ENCODE measurements at regions not wholly inside any gene's neighbourhood (a gene's known extent, or its start where the extent isn't known, plus 50 kb on each side); places are given as distances from the start of the nearest gene placed in this dataset.

GRCh38 chr10:2476812-2477553 is 590.4 kb upstream of the PFKP start:
- Histone ChIP-seq H2AK5ac (ENCODE audit: low read depth, low read length) (no peak overlapping the region), H2BK120ac (ENCODE audit: low read depth, low read length) (no peak overlapping the region), H3K4ac (ENCODE audit: low read depth, low read length) (no peak overlapping the region), H2BK5ac (ENCODE audit: low read depth, low read length, poor library complexity, severe bottlenecking) (no peak overlapping the region), H4K5ac (ENCODE audit: low read depth, low read length) (no peak overlapping the region), H3K56ac (ENCODE audit: extremely low read depth, insufficient read depth, low read length) (no peak overlapping the region), H3K18ac (ENCODE audit: low read depth, low read length) (no peak overlapping the region), H2BK20ac (ENCODE audit: low read depth, low read length) (no peak overlapping the region), H3K9me1 (ENCODE audit: insufficient read depth, low read length) (no peaks in the 10 kb centered on the region), H4K91ac (ENCODE audit: insufficient read depth, low read depth, low read length) (no peak overlapping the region), H3K79me1 (ENCODE audit: low read depth in 1 of 2, low read length in 2 of 2) (no peaks in the 10 kb centered on the region), H3K14ac (replicated peaks; ENCODE audit: low read depth, low read length) (no peak overlapping the region), H3K36me3 (ENCODE audit: control insufficient read depth, insufficient read depth, low read length) (no peaks in the 10 kb centered on the region), H2AK9ac (replicated peaks; ENCODE audit: low read depth, low read length, poor library complexity) (no peak overlapping the region), H3K9ac (ENCODE audit: low read depth, low read length) (no peak overlapping the region), H4K20me1 (ENCODE audit: insufficient read depth, low read length) (no peaks in the 10 kb centered on the region), H2BK15ac (ENCODE audit: low read depth, low read length) (no peak overlapping the region), H3K4me2 (ENCODE audit: low read depth, low read length) (no peak overlapping the region), H3K4me1 (ENCODE audit: control insufficient read depth, insufficient read depth, low read length) (no peaks in the 10 kb centered on the region), H4K8ac (ENCODE audit: low read depth in 2 of 2, low read length in 2 of 2) (no peak overlapping the region), H3K9me3 (ENCODE audit: control insufficient read depth, insufficient read depth, low read length) (peaks cover 27% of the 10 kb centered on the region), H3K27me3 (ENCODE audit: control insufficient read depth, insufficient read depth, low read length) (no peaks in the 10 kb centered on the region), H3K27ac (ENCODE audit: insufficient read depth, low read length) (no peak overlapping the region), H2AFZ (replicated peaks; ENCODE audit: low read length, poor library complexity) (no peak overlapping the region), H3K23ac (ENCODE audit: low read depth, low read length) (no peak overlapping the region), H3K4me3 (ENCODE audit: insufficient read depth, low read depth, low read length) (no peak overlapping the region)
- TF ChIP-seq FOS (IDR thresholded peaks at IDR 0.05; ENCODE audit: low read depth, low read length) (no peak), RFX5 (IDR thresholded peaks at IDR 0.05; ENCODE audit: low read depth, low read length) (no peak), BHLHE40 (IDR thresholded peaks at IDR 0.05; ENCODE audit: low read depth, low read length) (no peak), ELK1 (IDR thresholded peaks at IDR 0.05; ENCODE audit: borderline replicate concordance, low read depth, low read length) (no peak), RCOR1 (IDR thresholded peaks at IDR 0.05; ENCODE audit: insufficient replicate concordance, low read length) (no peak), SMC3 (IDR thresholded peaks at IDR 0.05; ENCODE audit: low read depth, low read length) (no peak), USF2 (IDR thresholded peaks at IDR 0.05; ENCODE audit: low read depth, low read length) (no peak), MXI1 (IDR thresholded peaks at IDR 0.05; ENCODE audit: borderline replicate concordance, low read depth, low read length) (no peak), RAD21 (IDR thresholded peaks at IDR 0.05; ENCODE audit: low read length) (no peak), NFE2L2 (IDR thresholded peaks at IDR 0.05; ENCODE audit: low read depth, low read length) (no peak), CEBPB (IDR thresholded peaks at IDR 0.05; ENCODE audit: low read depth, low read length) (no peak), POLR2A (IDR thresholded peaks at IDR 0.05; ENCODE audit: low read depth, low read length) (no peak), CHD1 (IDR thresholded peaks at IDR 0.05; ENCODE audit: low read depth, low read length) (no peak)
- ATAC-seq (ENCODE audit: low read depth) = no peak
- no TSS peak for BruUV-seq (replicated peaks)
- intact Hi-C loops (cut with micrococcal nuclease) (no loop called here), in situ Hi-C loops (cut with MboI; ENCODE audit: low sequenced_read_pairs) (no loop called here), dilution Hi-C loops (cut with HindIII; ENCODE audit: low sequenced_read_pairs, unreplicated experiment) (no loop called here)
- no peak for DNase-seq
- 60% methylated on average over 1 of the region's 9 CpGs; no CpG with 5 or more reads in 1 of the 2 experiments for WGBS, 2 experiments (ENCODE audit: extremely low coverage in 2 of 2, insufficient read length in 1 of 2)
- ChIA-PET POLR2A (ENCODE audit: unreplicated experiment) (no interaction called here), CTCF (no interaction called here)
